ENCODE measurements at regions not wholly inside any gene's neighbourhood (a gene's known extent, or its start where the extent isn't known, plus 50 kb on each side); places are given as distances from the start of the nearest gene placed in this dataset.

- no peaks in the 10 kb centered on the region for H3K27me3 ChIP-seq (ENCODE audit: control insufficient read depth in 4 of 4, insufficient read depth in 4 of 4, low read length in 3 of 4)
- no peak overlapping the region for H3K4me3 ChIP-seq (ENCODE audit: low read depth in 1 of 3, low read length in 3 of 3)
- WGBS, result 83% methylated on average over 4 of the region's 4 CpGs
- no peak overlapping the region for H3K9ac ChIP-seq (ENCODE audit: low read depth in 1 of 2, low read length in 2 of 2)
- no peaks in the 10 kb centered on the region for H3K36me3 ChIP-seq (ENCODE audit: control insufficient read depth in 4 of 4, insufficient read depth in 3 of 4, low read depth in 1 of 4, low read length in 3 of 4)
- DNase-seq (ENCODE audit: low spot score), result no peak
- no peak overlapping the region for H3K27ac ChIP-seq (ENCODE audit: low read depth in 1 of 2, low read length in 2 of 2)
- no peaks in the 10 kb centered on the region for H3K4me1 ChIP-seq (ENCODE audit: control insufficient read depth in 4 of 4, insufficient read depth in 4 of 4, low read length in 3 of 4)
- H3K9me3 ChIP-seq (ENCODE audit: control insufficient read depth in 4 of 4, low read length in 3 of 4), result no peaks in the 10 kb centered on the region
- TF ChIP-seq GABPA (IDR thresholded peaks at IDR 0.05 in 1 of 2, conservative IDR thresholded peaks at IDR 0.05 in 1 of 2) (no peak), HNF4G (IDR thresholded peaks at IDR 0.05) (no peak), FOXA2 (IDR thresholded peaks at IDR 0.05) (no peak), TAF1 (conservative IDR thresholded peaks at IDR 0.05) (no peak), NR2F2 (IDR thresholded peaks at IDR 0.05) (no peak), EGR1 (IDR thresholded peaks at IDR 0.05; ENCODE audit: low read depth in 2 of 2) (no peak), JUND (IDR thresholded peaks at IDR 0.05) (no peak), YY1 (IDR thresholded peaks at IDR 0.05) (no peak), REST (IDR thresholded peaks at IDR 0.05) (no peak), ATF3 (IDR thresholded peaks at IDR 0.05) (no peak), RXRA (IDR thresholded peaks at IDR 0.05) (no peak), ZBTB33 (IDR thresholded peaks at IDR 0.05) (no peak)
Observed at GRCh38 chr3:189498995-189499704, 132.0 kb upstream of the TP63 start.

- Histone ChIP-seq H3K4me1 (ENCODE audit: control insufficient read depth in 4 of 4, insufficient read depth in 4 of 4, low read length in 3 of 4) (no peaks in the 10 kb centered on the region), H3K4me3 (ENCODE audit: low read depth in 1 of 3, low read length in 3 of 3) (no peak overlapping the region), H3K36me3 (ENCODE audit: control insufficient read depth in 4 of 4, insufficient read depth in 3 of 4, low read depth in 1 of 4, low read length in 3 of 4) (no peaks in the 10 kb centered on the region), H3K27ac (ENCODE audit: low read depth in 1 of 2, low read length in 2 of 2) (no peak overlapping the region), H3K27me3 (ENCODE audit: control insufficient read depth in 4 of 4, insufficient read depth in 4 of 4, low read length in 3 of 4) (no peaks in the 10 kb centered on the region), H3K9ac (ENCODE audit: low read depth in 1 of 2, low read length in 2 of 2) (no peak overlapping the region), H3K9me3 (ENCODE audit: control insufficient read depth in 4 of 4, low read length in 3 of 4) (no peaks in the 10 kb centered on the region)
- no peak for DNase-seq (ENCODE audit: low spot score)
- 98% methylated on average over 4 of the region's 4 CpGs for WGBS
- TF ChIP-seq TAF1 (conservative IDR thresholded peaks at IDR 0.05) (no peak), YY1 (IDR thresholded peaks at IDR 0.05) (no peak), MAX (IDR thresholded peaks at IDR 0.05) (no peak), FOXA1 (IDR thresholded peaks at IDR 0.05) (no peak), FOXA2 (IDR thresholded peaks at IDR 0.05) (no peak), CTCF (IDR thresholded peaks at IDR 0.05; ENCODE audit: low read depth, low read length, missing input control) (no peak), GABPA (IDR thresholded peaks at IDR 0.05 in 1 of 2, conservative IDR thresholded peaks at IDR 0.05 in 1 of 2) (no peak), REST (IDR thresholded peaks at IDR 0.05) (no peak), RAD21 (IDR thresholded peaks at IDR 0.05) (no peak), HNF4A (conservative IDR thresholded peaks at IDR 0.05) (no peak), HNF4G (IDR thresholded peaks at IDR 0.05) (no peak), SP1 (IDR thresholded peaks at IDR 0.05) (no peak), JUND (IDR thresholded peaks at IDR 0.05) (no peak), NR2F2 (IDR thresholded peaks at IDR 0.05) (no peak), ATF3 (IDR thresholded peaks at IDR 0.05) (no peak), RXRA (IDR thresholded peaks at IDR 0.05) (no peak)
Observed at GRCh38 chr3:189500299-189500698, 130.9 kb upstream of the TP63 start.

Measured in liver (tissue), 8 donors.